Ovary (tissue), 7 donors: ENCODE measurements at regions not wholly inside any gene's neighbourhood (a gene's known extent, or its start where the extent isn't known, plus 50 kb on each side); places are given as distances from the start of the nearest gene placed in this dataset.

Experiments
- DNase-seq, 5 donors: peaks; one replicate each; pipeline ENCODE4 v3.0.0-alpha.2; 2019 to 2020
- H3K27ac ChIP-seq, 2 donors: fragments of 200-600 bp; one replicate each; pipeline versions ENCODE4 v1.5.1 to v1.8.0; 2019 to 2022
- H3K27me3 ChIP-seq: fragments of 200-600 bp; one replicate; pipeline ENCODE4 v1.8.0; 2022
- H3K36me3 ChIP-seq: fragments of 200-600 bp; sonication (generic); one replicate; pipeline ENCODE4 v1.5.1; 2019
- H3K4me1 ChIP-seq: one replicate; pipeline ENCODE4 v1.8.1; 2013; ENCODE audit warnings: mild to moderate bottlenecking, moderate library complexity; ENCODE audit not compliant: insufficient read depth
- H3K4me3 ChIP-seq: fragments of 200-600 bp; sonication (generic); one replicate; pipeline ENCODE4 v1.5.1; 2017
- H3K9me3 ChIP-seq, 2 donors: fragments of 200-600 bp in 1 of 2; sonication (generic) in 1 of 2; one replicate each; pipeline versions ENCODE4 v1.5.1 to v1.8.1; 2013 to 2019; ENCODE audit warnings: mild to moderate bottlenecking in 1 of 2, moderate library complexity in 1 of 2
- CTCF ChIP-seq, 3 donors: fragments of 450-650 bp in 2 of 3; fragments of 200-600 bp in 1 of 3; IDR thresholded peaks; one replicate each; pipeline versions ENCODE4 v1.5.1 to v1.8.0; 2016 to 2022; ENCODE audit warnings: antibody characterized with exemption in 3 of 3, mild to moderate bottlenecking in 1 of 3
- EP300 ChIP-seq: sonication (generic); formaldehyde crosslinking; IDR thresholded peaks from one replicate; pipeline ENCODE4 v1.6.1; 2017; ENCODE audit warnings: antibody characterized with exemption
- POLR2A ChIP-seq: fragments of 450-650 bp; IDR thresholded peaks from one replicate; pipeline ENCODE4 v1.6.1; 2017; ENCODE audit warnings: antibody characterized with exemption, mild to moderate bottlenecking, moderate library complexity
- WGBS, 3 donors: extraction: QIAGEN DNeasy Blood & Tissue Kit in 1 of 3; methylation state at CpG; one replicate each; pipeline versions ENCODE4 v1.1.5 to v1.1.7; 2013 to 2017; 5-methylcytosine and 5-hydroxymethylcytosine counted together
- intact Hi-C, 4 donors: fragments of 100-400 bp; cut with DNase I; formaldehyde crosslinking; loops; one replicate each; pipeline versions ENCODE4 v1.11.0 to v1.15.1; 2022 to 2023
- donor health status: DM: no; HTN: no; CAD: no; lungs with moderate emphysema.
- donor health status: DM: no; HTN: no; CAD: no.
- donor health status: Bipolar disorder and iron deficiency.
- donor health status: DM: no; HTN: no; CAD: no.
- donor health status: DM: yes; HTN: yes; CAD: no.

DNA sequence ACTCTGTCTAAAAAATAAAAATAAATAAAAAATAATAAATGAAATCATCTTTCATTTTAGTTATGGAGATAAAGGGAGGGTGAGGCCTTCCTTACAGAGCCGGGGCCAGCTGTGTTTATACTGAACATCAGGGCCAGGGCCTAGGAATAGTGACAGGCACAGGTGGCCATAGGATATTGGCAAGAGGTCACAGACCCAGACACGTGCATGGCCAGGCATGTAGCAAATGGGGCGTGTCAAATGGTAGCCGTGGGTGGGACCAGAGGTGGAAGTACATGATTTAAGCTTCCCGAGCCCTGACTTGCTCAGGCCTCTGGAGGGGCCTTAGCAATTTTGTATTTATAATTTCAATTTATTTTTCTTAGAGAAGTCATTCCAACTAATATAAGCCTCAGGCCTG lies 353.0 kb downstream of the ANKRD30A start:
- DNase-seq: no peak
- no peaks in the 10 kb centered on the region for H3K4me1 ChIP-seq
- intact Hi-C loops: no loop called here
- peaks cover 0 to 4% of the 10 kb centered on the region in 2 donors for H3K9me3 ChIP-seq
- no peak overlapping the region for H3K27ac ChIP-seq
- WGBS, 3 donors: 74 to 78% (median 75%) methylated on average over 5 of the region's 5 CpGs
- H3K27me3 ChIP-seq: no peaks in the 10 kb centered on the region
- no peak overlapping the region for H3K4me3 ChIP-seq
- TF ChIP-seq CTCF (IDR thresholded peaks at IDR 0.05): no peak
- no peak for TF ChIP-seq EP300
- TF ChIP-seq POLR2A: no peak
- no peaks in the 10 kb centered on the region for H3K36me3 ChIP-seq

GRCh38 chr10:37476285-37476684 lies 350.9 kb downstream of the ANKRD30A start:
- H3K36me3 ChIP-seq: no peaks in the 10 kb centered on the region
- WGBS, 3 donors: 21 to 39% (median 34%) methylated on average over 1 of the region's 1 CpG
- H3K27ac ChIP-seq: no peak overlapping the region
- no peaks in the 10 kb centered on the region for H3K27me3 ChIP-seq
- no peak for DNase-seq
- peaks cover 0 to 4% of the 10 kb centered on the region in 2 donors for H3K9me3 ChIP-seq
- TF ChIP-seq EP300: no peak
- TF ChIP-seq CTCF (IDR thresholded peaks at IDR 0.05): no peak
- no peak for TF ChIP-seq POLR2A
- H3K4me3 ChIP-seq: no peak overlapping the region
- no peaks in the 10 kb centered on the region for H3K4me1 ChIP-seq
- intact Hi-C loops: no loop called here

DNA sequence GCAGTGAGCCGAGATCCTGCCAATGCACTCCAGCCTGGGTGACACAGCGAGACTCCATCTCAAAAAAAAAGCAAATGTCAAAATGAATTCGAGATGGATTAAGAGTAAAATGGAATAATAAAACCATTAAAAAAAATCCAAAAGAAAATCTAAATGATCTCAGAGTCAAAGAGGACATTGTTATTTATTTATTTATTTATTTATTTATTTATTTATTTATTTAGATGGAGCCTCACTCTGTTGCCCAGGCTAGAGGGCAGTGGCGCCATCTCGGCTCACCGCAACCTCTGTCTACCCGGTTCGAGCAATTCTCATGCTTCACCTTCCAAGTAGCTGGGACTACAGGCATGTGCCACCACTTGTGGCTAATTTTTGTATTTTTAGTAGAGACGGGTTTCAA lies 349.2 kb downstream of the ANKRD30A start:
- H3K4me1 ChIP-seq: no peaks in the 10 kb centered on the region
- no peak overlapping the region for H3K27ac ChIP-seq
- no peak overlapping the region for H3K4me3 ChIP-seq
- H3K27me3 ChIP-seq: no peaks in the 10 kb centered on the region
- intact Hi-C loops: no loop called here
- peaks cover 0 to 4% of the 10 kb centered on the region in 2 donors for H3K9me3 ChIP-seq
- no peak for TF ChIP-seq CTCF (IDR thresholded peaks at IDR 0.05)
- no peak for TF ChIP-seq POLR2A
- no peak for TF ChIP-seq EP300
- H3K36me3 ChIP-seq: no peaks in the 10 kb centered on the region
- no peak for DNase-seq
- WGBS, 3 donors: 90 to 93% (median 91%) methylated on average over 9 of the region's 9 CpGs

GRCh38 chr10:37473906-37474305 lies 348.5 kb downstream of the ANKRD30A start:
- DNase-seq: no peak
- Histone ChIP-seq H3K4me1 (no peaks in the 10 kb centered on the region), H3K9me3 (no peaks in the 10 kb centered on the region), H3K4me3 (no peak overlapping the region), H3K27me3 (no peaks in the 10 kb centered on the region), H3K27ac (no peak overlapping the region), H3K36me3 (no peaks in the 10 kb centered on the region)
- TF ChIP-seq POLR2A (no peak), CTCF (IDR thresholded peaks at IDR 0.05) (no peak), EP300 (no peak)
- intact Hi-C loops: no loop called here
- 79 to 92% (median 91%) methylated on average over 4 of the region's 4 CpGs for WGBS, 3 donors

GRCh38 chr10:37467246-37467645 lies 341.8 kb downstream of the ANKRD30A start:
- intact Hi-C loops: no loop called here
- H3K36me3 ChIP-seq: no peaks in the 10 kb centered on the region
- TF ChIP-seq CTCF (IDR thresholded peaks at IDR 0.05): no peak
- TF ChIP-seq EP300: no peak
- no peak for TF ChIP-seq POLR2A
- H3K27ac ChIP-seq: no peak overlapping the region
- H3K4me3 ChIP-seq: no peak overlapping the region
- H3K27me3 ChIP-seq: no peaks in the 10 kb centered on the region
- no peaks in the 10 kb centered on the region for H3K9me3 ChIP-seq
- DNase-seq: no peak
- no peaks in the 10 kb centered on the region for H3K4me1 ChIP-seq
- 61 to 73% (median 70%) methylated on average over 5 of the region's 5 CpGs for WGBS, 3 donors
